Colonic mucosa (tissue), 4 donors: ENCODE measurements at regions not wholly inside any gene's neighbourhood (a gene's known extent, or its start where the extent isn't known, plus 50 kb on each side); places are given as distances from the start of the nearest gene placed in this dataset.

ENCODE experiments used
- DNase-seq: peaks from one replicate; pipeline ENCODE4 v3.0.0-alpha.2; 2020
- H3K27ac ChIP-seq: fragments of 200-600 bp; one replicate; pipeline ENCODE4 v1.8.0; 2021
- H3K27me3 ChIP-seq: fragments of 200-600 bp; one replicate; pipeline ENCODE4 v1.8.0; 2021
- H3K36me3 ChIP-seq: fragments of 200-600 bp; one replicate; pipeline ENCODE4 v1.8.0; 2021
- H3K4me1 ChIP-seq: fragments of 200-600 bp; one replicate; pipeline ENCODE4 v1.8.0; 2021; ENCODE audit warnings: mild to moderate bottlenecking
- H3K4me3 ChIP-seq: fragments of 200-600 bp; one replicate; pipeline ENCODE4 v1.8.0; 2021
- H3K9ac ChIP-seq, 2 donors: one replicate each; pipeline ENCODE4 v1.7.0; 2013; ENCODE audit warnings: control low read depth in 2 of 2, low read depth in 2 of 2, low read length in 2 of 2
- H3K9me3 ChIP-seq: fragments of 200-600 bp; one replicate; pipeline ENCODE4 v1.8.0; 2021
- CTCF ChIP-seq: fragments of 200-600 bp; IDR thresholded peaks from one replicate; pipeline ENCODE4 v1.8.0; 2022; ENCODE audit warnings: antibody characterized with exemption, mild to moderate bottlenecking
- intact Hi-C: fragments of 100-400 bp; cut with DNase I; formaldehyde crosslinking; loops from one replicate; pipeline ENCODE4 v1.14.1; 2022
- donor health status: healthy.
- donor health status: DM: no; HTN: no; CAD: no.
- donor health status: DM: no; HTN: no; CAD: no.

- no peak for TF ChIP-seq CTCF
- Histone ChIP-seq H3K9ac (no peak overlapping the region), H3K9me3 (no peaks in the 10 kb centered on the region), H3K36me3 (no peaks in the 10 kb centered on the region), H3K4me3 (no peak overlapping the region), H3K27ac (no peak overlapping the region), H3K4me1 (no peaks in the 10 kb centered on the region), H3K27me3 (no peaks in the 10 kb centered on the region)
- DNase-seq: no peak
- intact Hi-C loops: no loop called here
Observed at GRCh38 chr7:34421526-34421925, 236.5 kb upstream of the NPSR1 start.

- Histone ChIP-seq H3K27me3 (no peaks in the 10 kb centered on the region), H3K9ac (no peak overlapping the region), H3K9me3 (no peaks in the 10 kb centered on the region), H3K27ac (no peak overlapping the region), H3K4me1 (no peaks in the 10 kb centered on the region), H3K36me3 (no peaks in the 10 kb centered on the region), H3K4me3 (no peak overlapping the region)
- intact Hi-C loops: no loop called here
- TF ChIP-seq CTCF: no peak
- no peak for DNase-seq
Observed at GRCh38 chr7:34425194-34425593, 232.8 kb upstream of the NPSR1 start.

GRCh38 chr7:34425631-34426384 is 232.2 kb upstream of the NPSR1 start:
- Histone ChIP-seq H3K36me3 (no peaks in the 10 kb centered on the region), H3K27me3 (no peaks in the 10 kb centered on the region), H3K4me3 (no peak overlapping the region), H3K9me3 (no peaks in the 10 kb centered on the region), H3K4me1 (no peaks in the 10 kb centered on the region), H3K9ac (no peak overlapping the region), H3K27ac (no peak overlapping the region)
- intact Hi-C loops: no loop called here
- no peak for DNase-seq
- no peak for TF ChIP-seq CTCF

GRCh38 chr7:34430456-34430855 is 227.6 kb upstream of the NPSR1 start:
- Histone ChIP-seq H3K27ac (no peak overlapping the region), H3K9ac (no peak overlapping the region), H3K4me3 (no peak overlapping the region), H3K4me1 (no peaks in the 10 kb centered on the region), H3K36me3 (no peaks in the 10 kb centered on the region), H3K27me3 (no peaks in the 10 kb centered on the region), H3K9me3 (no peaks in the 10 kb centered on the region)
- no peak for DNase-seq
- intact Hi-C loops: no loop called here
- TF ChIP-seq CTCF: no peak

- Histone ChIP-seq H3K9ac (no peak overlapping the region), H3K4me1 (no peaks in the 10 kb centered on the region), H3K4me3 (no peak overlapping the region), H3K27ac (no peak overlapping the region), H3K9me3 (no peaks in the 10 kb centered on the region), H3K27me3 (no peaks in the 10 kb centered on the region), H3K36me3 (no peaks in the 10 kb centered on the region)
- TF ChIP-seq CTCF: no peak
- DNase-seq: no peak
- intact Hi-C loops: no loop called here
Observed at GRCh38 chr7:34438436-34438835, 219.6 kb upstream of the NPSR1 start.
